AG04449 (cell line): ENCODE measurements at regions not wholly inside any gene's neighbourhood (a gene's known extent, or its start where the extent isn't known, plus 50 kb on each side); places are given as distances from the start of the nearest gene placed in this dataset.
A peak's percentile ranks its signal among the peaks of the same experiment; 100 is the strongest.

Source experiments
- CTCF ChIA-PET: fragments of 350-600 bp; formaldehyde crosslinking; extraction: SDS; loops from one replicate; lab custom pipeline; 2021; ENCODE audit warnings: antibody characterized with exemption; lab: Yijun Ruan, JAX
- POLR2A ChIA-PET: fragments of 400-600, 350-600 bp; formaldehyde crosslinking; extraction: SDS; loops from one replicate; lab custom pipeline; 2020; ENCODE audit warnings: antibody characterized with exemption, inconsistent platforms; lab: Yijun Ruan, JAX
- DNase-seq: peaks from one replicate; pipeline ENCODE4 v3.0.0-alpha.2; 2010; ENCODE audit warnings: low read depth, low spot score
- H3K4me3 ChIP-seq: 2 replicates; pipeline ENCODE4 v1.5.1; 2011; ENCODE audit warnings: low read depth, mild to moderate bottlenecking, control low read depth, low read length
- CTCF ChIP-seq: IDR thresholded peaks from one replicate; pipeline ENCODE4 v1.5.1; 2011; ENCODE audit warnings: mild to moderate bottlenecking, moderate library complexity, low read length, control low read depth, inconsistent platforms; ENCODE audit not compliant: insufficient read depth; ENCODE audit errors: missing control alignments

DNA sequence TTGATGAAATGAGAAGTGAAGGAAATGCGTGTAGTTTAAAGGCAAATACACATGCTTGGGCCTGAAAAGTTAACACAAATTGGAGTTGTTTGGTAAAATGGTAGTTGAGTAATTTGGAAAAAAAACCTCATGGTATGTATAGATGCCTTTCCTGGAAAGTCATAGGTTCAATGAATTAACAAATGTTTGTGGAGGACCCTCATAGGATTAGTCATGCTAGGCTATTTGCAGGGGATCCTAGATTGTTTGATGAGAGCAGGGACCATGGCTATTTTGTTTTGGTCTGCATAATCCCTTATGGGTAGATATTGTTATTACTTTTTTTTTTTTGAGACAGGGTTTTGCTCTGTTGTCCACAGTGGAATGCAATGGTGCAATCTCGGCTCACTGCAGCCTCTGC, 93.5 kb upstream of the NR3C1 start:
- CTCF ChIA-PET, result interaction anchor here (1.8 kb wide), 1 partner anchor 14 kb away, joined by 4 read pairs; no protein-coding TSS in a partner anchor

GRCh38 chr5:143495821-143496275, 92.4 kb upstream of the NR3C1 start:
- ChIA-PET CTCF (interaction anchor here (1.8 kb wide), 1 partner anchor 15 kb away, joined by 4 read pairs; no protein-coding TSS in a partner anchor), POLR2A (no interaction called here)
- DNase-seq, result no peak
- no peak for TF ChIP-seq CTCF
- no peak overlapping the region for H3K4me3 ChIP-seq

More for the DNA sequence above, 93.5 kb upstream of the NR3C1 start:
- DNase-seq, result no peak
- no peak for TF ChIP-seq CTCF
- POLR2A ChIA-PET, result no interaction called here
- no peak overlapping the region for H3K4me3 ChIP-seq

- DNase-seq, result no peak
- ChIA-PET CTCF (no interaction called here), POLR2A (no interaction called here)
- TF ChIP-seq CTCF, result no peak
- H3K4me3 ChIP-seq, result no peak overlapping the region
Measured at GRCh38 chr5:143495110-143495509, 91.6 kb upstream of the NR3C1 start.

DNA sequence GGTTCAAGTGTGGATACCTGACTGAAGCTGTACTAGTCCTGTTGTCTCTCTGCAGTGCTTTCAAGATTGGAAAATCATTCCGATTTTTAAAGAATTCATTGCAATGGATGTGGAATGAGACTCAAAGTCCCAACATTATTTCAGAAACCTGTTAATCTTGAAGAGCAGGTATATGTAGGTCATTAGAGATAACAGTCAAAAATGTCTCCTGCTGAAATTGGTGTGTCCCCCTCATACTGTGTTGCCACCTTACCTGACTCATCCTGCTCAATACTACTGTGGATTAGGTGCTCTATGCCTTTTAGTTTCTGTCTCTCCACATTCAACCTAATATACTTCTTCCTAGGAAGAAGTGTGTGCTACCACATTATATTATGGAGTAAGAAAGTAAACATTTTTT, 91.1 kb upstream of the NR3C1 start:
- H3K4me3 ChIP-seq, result no peak overlapping the region
- ChIA-PET POLR2A (no interaction called here), CTCF (no interaction called here)
- DNase-seq, result no peak
- no peak for TF ChIP-seq CTCF

GRCh38 chr5:143494162-143494561, 90.7 kb upstream of the NR3C1 start:
- DNase-seq, result peak; percentile 74
- no peak for TF ChIP-seq CTCF
- H3K4me3 ChIP-seq, result no peak overlapping the region
- ChIA-PET CTCF (no interaction called here), POLR2A (no interaction called here)

DNA sequence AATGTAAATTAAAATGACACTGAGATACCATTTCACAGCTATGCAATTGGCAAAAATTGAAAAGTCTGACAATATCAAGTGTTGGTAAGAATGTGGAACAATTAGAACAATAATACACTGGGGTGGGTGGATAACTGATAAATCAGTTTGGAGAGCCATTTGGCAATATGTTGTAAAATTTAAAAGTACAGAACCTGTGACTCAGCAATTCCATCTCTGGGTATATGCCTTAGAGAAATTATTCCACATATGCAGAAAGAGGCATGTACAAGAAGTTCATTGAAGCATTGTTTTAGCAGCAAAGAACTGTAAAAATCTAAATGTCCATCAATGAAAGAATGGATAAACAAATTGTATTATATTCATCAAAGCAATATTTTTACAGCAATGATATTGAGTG, 89.3 kb upstream of the NR3C1 start:
- ChIA-PET CTCF (no interaction called here), POLR2A (no interaction called here)
- no peak for DNase-seq
- no peak for TF ChIP-seq CTCF
- no peak overlapping the region for H3K4me3 ChIP-seq
